Tibial nerve (tissue), 3 donors: ENCODE measurements at regions not wholly inside any gene's neighbourhood (a gene's known extent, or its start where the extent isn't known, plus 50 kb on each side); places are given as distances from the start of the nearest gene placed in this dataset.

Source experiments
- CTCF ChIP-seq, 5 experiments: fragments of 200-600 bp in 3 of 5; fragments of 450-650 bp in 2 of 5; sonication (generic) in 3 of 5; IDR thresholded peaks; one replicate each; pipeline ENCODE4 v1.5.1; 2016 to 2019; ENCODE audit warnings: antibody characterized with exemption in 5 of 5, mild to moderate bottlenecking in 3 of 5, moderate library complexity in 2 of 5
- POLR2A ChIP-seq, 2 donors: fragments of 450-650 bp; IDR thresholded peaks; one replicate each; pipeline ENCODE4 v1.6.1; 2017; ENCODE audit warnings: antibody characterized with exemption in 2 of 2, mild to moderate bottlenecking in 2 of 2, moderate library complexity in 2 of 2

DNA sequence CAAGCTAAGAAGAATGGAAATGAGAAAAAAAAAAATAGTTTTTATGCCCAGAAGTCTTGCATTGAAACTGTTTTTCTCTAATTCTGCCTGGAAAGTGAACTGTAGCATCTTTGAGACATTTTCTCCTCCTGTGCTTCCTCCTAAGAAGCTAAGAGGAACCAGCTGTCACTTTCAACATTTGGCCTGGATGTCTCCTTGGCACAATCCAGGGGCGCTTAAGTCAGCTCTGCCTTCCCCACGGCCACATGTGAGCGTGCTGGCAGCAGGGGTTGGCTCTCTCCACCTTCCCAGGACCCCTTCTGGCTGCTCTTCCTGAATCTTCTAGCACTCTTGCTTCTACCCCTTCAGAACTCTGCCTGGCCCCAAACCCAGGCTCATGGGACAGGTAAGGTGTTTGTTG is 289.6 kb upstream of the ADARB2 start:
- no peak for TF ChIP-seq CTCF (IDR thresholded peaks at IDR 0.05)
- TF ChIP-seq POLR2A (IDR thresholded peaks at IDR 0.05): no peak
